NCI-H1092 (cell line): ENCODE measurements at regions not wholly inside any gene's neighbourhood (a gene's known extent, or its start where the extent isn't known, plus 50 kb on each side); places are given as distances from the start of the nearest gene placed in this dataset.

Experiments used
- DNase-seq: peaks from one replicate; lab custom pipeline; 2025; lab: John Stamatoyannopoulos, UW

DNA sequence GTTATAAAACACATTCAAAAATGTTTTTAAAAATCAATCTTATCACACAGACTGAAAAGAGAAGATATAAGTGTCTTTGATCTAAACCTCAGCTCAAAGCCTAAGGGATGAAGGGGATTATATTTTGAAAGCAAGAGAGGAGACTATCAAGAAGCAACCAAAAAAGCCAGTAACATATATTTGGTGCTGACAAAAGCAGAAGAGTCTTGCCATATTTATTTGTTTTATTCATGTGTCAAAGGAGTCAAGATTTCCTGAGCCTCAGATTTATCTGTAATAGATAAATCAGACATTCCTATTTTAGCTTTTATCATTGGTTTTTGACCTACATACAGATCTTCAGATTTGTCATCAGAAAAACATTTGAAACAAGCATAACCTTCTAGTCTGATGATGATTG, 798.6 kb upstream of the PCDH9 start:
- no peak for DNase-seq

DNA sequence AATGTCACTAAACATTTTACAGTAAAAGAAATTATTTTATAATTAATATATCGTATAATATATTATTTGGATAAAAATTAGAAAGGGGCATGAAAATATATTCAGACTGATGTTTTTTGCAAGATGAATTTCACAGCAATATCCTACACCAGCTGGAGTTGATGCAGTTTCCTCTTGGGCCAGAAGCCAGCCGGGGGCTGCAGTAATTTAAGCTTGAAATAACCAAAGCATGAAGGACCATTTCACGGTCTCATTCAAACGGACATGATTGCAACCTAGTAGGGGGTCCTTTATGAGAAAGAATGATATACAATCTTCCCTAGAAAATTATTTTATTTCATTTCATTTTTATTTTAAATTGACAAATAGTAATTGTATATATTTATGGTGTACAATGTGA, 797.2 kb upstream of the PCDH9 start:
- DNase-seq = peak; percentile 69

DNA sequence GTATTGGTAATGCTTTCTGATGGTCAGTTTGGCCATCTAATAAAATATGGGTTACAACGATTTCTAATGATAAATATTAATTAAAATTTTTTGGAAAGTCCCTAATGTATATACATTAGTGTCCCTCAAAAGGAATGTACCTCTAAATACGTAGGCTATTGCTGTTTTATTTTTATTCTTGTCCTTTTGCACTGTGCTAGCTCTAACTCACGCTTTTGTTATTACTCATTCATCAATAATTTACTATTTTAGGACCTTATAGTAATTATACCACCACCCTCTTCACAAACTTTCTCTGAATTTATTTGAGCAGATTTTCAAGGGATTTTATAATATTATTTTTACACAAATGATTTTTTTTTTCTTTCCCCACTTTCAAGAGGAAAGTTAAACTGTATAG, 795.9 kb upstream of the PCDH9 start:
- no peak for DNase-seq

DNA sequence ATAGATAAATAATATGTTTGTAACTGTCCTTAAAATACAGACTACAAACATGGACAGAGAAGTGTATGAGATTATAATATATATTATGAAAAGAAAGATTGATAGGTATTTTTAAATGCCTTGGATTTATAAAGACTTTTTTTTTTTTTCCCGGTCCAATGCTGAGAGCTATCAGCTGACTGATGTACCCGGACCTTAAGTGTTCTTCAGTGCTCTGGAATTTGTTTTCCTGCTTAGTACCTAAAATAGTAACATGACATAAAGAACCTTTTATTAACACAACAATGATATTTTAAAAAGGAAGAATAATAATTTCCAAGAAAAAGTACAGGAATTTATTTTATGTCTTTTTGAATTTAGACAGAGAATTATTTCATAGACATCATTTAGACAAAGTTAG, 795.5 kb upstream of the PCDH9 start:
- DNase-seq = no peak

DNA sequence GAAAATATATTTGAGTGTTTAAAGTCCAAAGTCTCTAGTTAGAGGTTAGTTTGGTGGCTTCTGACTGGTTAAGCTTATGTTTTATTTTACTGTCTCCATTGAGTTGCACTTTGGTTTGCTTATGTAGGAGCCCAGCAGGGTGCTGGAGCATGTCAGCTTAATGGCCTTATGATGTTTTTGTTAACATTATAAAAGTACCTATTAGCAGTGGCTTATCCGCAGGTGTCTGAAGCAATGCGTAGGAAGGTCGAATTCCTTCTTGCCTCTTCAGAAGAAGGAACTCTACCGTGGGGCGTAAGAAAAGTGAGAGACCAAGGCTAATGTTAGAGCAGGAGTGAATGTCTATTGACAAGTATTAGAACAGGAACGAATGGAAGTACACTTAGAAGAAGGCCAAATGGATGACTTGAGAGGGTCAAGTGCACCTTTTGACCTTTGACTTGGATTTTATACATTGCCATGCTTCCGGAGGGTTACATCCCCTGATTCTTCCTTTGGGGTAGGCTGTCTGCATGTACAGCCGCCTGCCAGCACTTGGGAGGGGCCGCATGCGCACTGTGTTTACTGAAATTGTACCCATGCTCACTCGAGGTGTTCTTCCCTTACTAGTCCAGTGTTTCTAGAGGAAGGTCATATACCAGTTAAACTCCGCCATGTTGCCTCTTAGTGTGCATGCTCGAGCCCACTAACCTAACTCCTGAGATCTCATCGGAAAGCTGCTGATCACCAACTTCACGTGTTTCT, 793.9 kb upstream of the PCDH9 start:
- DNase-seq = no peak

DNA sequence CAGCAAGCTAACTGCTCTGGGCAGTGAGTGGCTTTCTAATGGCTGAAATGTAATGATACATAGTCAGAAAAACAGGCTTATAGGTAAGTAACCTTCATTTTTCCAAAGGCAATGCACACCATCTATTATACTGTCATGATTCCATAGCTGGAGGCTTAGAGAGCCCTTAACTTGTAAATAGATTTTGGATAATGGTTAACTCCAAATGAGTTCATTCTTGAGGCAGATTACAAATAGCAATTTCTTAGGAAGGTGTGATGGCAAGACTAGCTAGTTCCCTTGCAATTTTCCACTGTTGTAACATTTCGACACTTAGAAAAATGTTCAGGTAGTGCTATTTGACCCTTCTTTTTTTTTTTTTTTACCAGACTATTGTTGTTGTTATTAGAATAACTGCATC, 789.8 kb upstream of the PCDH9 start:
- no peak for DNase-seq

DNA sequence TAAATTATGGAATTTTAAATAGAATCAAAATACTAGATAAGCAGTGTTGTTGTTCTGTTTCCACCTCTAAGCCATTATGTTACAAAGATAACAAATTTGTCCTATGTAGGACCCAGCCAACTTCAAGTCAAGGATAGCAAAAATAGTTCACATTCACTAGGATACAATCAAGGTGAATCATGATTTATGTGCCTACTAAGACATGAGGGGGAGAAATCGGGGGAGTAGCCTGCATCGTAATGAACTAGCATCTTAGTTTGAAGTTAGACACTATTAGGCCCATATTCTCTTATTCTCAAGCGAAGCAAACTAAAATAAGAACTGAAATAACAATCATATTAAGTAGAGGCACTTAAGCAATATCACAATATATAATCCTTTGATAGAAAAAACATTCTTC, 779.4 kb upstream of the PCDH9 start:
- no peak for DNase-seq

DNA sequence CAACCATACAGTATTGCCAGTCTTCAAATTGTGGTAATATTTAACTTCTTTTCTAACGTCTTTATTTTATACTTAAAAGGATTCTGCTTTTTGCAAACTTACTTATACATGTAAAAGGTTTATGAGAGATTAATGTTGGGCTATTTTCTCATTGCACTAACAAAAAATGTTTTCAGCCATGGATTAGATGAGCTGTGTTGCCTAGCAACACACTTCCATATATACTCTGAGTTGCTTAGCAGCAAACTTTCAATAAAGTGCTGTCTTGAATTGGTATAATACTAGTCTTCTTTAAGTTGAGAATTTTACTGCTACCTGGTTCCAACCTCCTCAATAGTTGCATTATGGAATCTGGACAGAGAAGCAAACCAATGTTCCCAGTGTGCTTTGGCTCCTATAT, 777.4 kb upstream of the PCDH9 start:
- DNase-seq = no peak

DNA sequence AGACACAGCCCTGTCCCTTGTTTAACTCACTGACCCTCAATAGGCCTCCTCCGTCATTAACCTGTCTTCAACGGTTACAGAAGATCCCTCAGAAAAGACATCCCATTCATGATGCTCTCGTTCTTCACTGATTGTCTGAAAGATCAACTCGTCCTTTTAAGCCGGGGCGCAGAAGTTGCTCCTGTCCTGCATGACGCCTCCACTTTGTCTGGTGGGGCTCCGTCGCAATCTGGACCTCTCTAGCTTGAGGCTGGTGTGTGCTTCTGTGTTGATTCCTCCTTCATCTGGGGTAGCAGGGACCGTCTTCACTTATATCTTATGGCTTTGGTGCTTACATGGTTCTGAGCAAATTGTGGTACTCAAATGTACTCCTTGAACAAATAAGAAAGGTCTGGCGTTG, 766.0 kb upstream of the PCDH9 start:
- no peak for DNase-seq

DNA sequence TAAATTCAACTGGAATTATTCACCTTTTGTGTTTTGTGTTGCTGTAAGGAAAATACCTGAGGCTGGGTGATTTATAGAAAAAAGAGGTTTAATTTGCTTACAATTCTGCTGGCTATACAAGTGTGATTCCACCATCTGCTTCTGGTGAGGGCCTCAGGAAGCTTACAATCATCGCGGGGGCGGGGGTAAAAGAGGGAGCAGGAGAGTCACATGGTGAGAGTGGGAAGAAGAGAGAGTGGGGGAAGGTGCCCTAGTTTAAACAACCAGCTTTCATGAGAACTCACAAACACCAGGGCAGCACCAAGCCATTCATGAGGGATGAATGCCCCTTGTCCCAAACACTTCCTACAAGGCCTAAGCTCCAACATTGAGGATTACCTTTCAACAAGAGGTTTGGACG, 760.7 kb upstream of the PCDH9 start:
- no peak for DNase-seq

DNA sequence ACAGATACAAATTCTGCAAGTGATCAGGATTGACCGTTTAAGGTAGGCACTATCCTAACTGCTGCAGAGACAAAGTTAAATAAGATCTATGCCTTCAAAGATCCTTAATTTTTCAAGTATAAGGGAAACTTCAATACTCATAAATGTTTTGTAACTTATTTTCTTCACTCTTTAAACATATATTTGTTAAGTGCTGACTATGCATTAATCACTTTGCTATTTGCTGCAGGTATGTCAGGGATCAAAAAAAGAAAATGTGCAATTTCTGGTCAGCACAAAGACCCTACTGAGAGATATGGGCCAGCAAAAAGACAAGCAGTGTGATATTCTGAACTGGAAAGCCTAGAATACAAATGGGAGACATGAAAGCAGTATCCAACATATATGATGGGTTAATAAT, 756.1 kb upstream of the PCDH9 start:
- no peak for DNase-seq

DNA sequence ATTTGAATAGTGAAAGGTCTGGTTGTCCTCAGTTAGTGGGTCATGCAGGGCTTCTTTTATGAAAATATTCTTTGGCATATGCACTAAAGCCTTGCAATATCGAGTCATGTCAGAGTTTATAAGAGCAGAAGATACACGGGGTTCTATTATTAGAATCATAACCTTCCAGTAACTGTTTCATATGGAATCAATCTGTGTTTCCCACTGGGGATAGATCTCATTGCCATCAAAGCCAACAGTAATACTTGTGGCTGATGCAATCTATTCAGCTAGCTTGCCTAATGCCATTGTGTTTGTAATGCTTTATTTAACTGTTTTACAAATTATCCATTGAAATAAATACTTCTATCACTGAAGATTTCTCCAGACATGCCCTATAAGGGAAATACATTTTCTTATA, 746.9 kb upstream of the PCDH9 start:
- DNase-seq = no peak

DNA sequence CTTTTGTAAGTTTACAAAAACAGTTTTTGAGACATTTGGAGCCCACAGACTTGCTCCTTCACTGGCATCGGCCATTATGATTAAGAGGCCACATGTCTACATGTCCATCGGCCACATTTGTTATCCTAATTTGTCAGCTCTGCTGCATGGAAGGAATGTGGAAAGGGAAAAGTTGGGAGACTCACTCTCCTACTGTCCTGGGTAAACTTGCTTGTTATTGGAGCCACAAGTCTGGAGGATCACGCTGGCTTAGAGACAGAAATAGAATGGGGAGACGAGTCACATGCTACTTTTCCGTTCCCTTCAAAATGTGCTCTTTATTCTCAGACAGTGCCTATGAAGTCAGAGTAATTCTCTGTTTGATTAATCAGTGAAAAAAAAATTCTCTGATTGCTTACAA, 741.2 kb upstream of the PCDH9 start:
- DNase-seq = no peak

DNA sequence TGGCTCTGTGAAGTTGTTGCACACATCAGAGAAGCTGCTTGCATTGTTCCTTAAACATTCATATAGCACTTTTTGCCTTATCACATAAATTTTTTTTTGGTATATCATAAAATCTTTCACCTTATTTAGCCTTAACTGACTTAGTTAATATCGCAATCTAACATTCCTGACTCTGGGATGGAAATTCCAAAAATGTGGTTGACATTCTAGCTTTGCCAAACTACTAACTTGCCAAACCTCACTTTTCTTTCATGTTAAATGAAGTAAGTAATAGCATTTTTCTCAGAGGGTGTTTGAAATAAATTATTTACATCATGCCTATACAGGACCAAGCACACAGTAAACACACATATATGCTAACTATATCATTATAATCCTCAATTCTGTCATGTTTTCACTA, 736.9 kb upstream of the PCDH9 start:
- no peak for DNase-seq

DNA sequence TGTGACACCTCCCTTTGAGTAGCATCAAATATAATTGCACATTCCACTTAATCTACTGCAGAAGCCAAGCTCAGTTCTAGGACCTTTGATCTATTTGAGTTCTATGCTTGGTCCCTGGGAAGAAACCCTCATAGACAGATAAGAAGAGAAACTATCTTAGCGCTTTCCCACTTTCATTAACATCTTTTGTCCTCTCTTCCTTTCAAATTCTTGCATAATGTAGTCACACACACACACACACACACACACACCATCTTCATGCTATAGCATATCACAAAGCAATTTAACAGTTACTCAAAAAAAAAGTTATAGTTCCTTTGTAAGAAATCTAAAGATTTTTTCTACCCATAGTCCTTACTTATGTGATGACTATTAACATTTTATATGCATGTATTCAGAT, 735.9 kb upstream of the PCDH9 start:
- DNase-seq = no peak

DNA sequence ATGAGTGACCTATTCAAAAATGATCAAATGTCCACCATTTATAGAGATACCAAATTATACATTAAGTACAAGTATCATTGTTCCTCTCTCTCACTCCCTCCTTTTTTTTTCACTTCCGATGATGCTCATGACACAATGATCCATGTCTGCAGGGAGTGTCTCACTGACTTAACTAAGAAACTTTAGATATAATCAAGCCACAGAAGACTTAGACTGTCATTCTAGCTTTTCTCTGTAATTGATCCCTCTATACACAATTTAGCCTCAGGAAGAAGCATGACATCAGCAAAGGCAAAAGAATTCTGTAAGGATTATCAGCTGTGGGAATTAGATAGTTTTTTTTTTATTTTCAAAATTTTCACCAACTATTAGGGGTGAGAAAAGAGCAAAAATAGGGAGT, 734.9 kb upstream of the PCDH9 start:
- no peak for DNase-seq

DNA sequence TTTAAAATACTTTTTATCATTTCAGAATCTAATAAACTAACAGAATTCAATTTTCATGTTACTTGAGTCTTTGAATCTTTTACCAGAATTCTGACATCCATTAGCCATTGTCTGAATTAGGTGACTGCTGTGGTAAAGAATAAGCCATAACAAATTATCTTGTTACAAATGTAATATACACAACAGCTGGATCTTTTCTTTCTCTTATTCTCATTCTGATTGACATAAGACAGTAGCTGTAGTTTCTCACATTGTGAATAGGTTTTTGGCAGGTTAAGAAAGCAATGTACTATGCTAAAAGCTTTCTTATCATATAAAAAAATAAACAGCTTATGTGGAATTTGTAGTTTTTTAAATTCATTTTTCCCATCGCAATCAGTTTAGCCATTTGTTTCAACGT, 734.0 kb upstream of the PCDH9 start:
- DNase-seq = no peak

DNA sequence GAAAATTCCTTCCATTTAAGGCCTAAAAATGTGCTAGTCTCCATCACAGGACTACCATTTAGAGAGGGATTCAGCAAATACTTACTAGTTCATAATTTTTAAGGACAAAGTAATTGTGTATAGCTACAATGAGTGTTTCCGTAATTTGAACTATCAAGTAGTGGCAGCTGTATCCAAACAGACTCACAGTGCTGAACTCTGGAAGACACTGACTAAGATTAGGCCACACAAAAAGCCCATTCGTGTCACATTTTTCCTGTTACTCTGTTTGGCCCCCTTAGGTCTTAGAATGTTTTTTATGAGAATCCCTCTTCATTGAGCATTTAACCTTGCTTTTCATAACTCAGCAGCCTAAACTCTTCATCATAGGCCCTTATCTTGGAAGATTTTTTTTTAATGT, 731.2 kb upstream of the PCDH9 start:
- DNase-seq = no peak

DNA sequence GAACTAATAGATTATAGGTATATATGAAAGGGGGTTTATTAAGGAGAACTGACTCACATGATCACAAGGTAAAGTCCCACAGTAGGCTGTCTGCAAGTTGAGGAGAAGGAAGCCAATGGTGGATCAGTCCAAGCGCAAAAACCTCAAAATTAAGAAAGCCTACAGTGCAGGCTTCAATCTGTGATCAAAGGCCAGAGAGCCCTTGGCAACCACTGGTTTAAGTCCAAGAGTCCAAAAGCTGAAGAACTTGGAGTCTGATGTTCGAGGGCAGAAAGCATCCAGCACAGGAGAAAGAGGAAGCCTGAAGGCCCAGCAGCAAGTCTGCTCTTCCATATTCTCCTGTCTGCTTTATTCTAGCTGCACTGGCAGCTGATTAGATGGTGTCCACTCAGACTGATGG, 721.3 kb upstream of the PCDH9 start:
- no peak for DNase-seq

DNA sequence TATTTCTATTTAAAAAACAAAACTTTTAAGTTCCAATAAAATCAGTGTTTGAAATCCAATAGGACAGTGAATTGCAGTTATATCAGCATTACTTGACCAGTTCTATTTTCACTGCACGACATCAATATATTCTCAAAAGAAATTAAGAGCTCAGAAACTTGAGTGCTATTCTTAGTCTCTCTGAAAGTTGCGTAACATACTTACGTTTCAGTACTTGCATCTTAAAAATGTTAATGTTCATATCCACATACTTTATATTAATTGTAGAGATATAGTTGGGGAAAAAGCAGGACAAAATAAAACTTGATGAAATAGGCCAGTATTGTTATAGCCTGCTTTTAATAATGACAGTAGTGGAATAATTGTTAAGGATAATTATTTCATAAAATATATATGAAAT, 720.5 kb upstream of the PCDH9 start:
- DNase-seq = no peak

DNA sequence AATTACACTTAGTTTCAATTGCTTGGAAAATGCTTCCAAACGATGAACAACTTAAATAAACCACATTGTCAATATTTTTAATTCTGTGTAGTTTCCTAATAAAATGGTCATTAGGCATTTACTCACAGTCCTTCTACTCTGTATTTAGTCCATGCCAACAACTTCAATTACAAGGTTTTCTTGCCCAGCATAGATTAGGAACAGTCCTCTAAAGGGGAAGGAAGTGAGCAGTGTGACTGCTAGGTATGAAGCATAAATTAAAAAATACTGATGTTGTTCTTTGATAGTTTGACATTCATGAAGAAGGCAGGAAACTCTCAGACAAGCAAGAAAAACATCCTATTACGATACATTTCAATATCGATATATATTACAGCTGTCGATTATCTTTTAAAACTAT, 716.0 kb upstream of the PCDH9 start:
- no peak for DNase-seq

DNA sequence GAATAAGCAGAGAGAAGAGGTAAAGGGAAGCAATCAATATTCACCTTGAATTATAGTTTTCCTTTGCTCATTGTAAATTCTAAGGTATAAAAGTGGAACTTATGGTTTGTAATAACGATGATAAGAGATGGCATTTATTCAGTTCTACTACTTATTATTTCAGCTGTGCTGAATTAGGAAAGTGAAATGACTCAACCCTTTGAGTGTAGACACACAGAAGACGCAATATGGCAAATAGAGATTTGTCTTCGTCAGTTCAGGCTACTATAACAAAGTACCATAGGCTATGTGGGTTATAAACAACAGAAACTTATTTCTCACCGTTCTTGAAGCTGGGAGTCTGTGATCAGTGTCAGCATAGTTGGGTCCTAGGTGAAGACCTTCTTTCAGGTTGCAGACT, 713.0 kb upstream of the PCDH9 start:
- DNase-seq = no peak

DNA sequence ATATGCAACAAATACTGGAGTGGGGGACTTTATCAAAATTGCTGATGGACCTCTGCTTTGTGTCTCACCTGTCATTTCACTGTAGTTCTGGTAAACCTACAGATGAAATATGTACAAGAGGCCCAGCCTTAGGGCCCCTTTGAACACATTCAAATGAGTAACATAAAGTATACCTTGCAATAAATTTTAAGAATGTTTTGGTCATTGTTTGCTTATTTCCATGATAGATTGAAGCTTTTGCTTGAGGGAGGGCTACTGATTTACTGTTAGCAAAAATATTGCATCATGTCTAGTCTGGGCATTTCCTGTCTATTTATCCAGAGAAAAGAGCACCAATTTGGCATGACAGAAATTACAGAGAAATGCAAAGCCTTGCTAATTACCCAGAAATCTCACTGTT, 705.5 kb upstream of the PCDH9 start:
- no peak for DNase-seq

DNA sequence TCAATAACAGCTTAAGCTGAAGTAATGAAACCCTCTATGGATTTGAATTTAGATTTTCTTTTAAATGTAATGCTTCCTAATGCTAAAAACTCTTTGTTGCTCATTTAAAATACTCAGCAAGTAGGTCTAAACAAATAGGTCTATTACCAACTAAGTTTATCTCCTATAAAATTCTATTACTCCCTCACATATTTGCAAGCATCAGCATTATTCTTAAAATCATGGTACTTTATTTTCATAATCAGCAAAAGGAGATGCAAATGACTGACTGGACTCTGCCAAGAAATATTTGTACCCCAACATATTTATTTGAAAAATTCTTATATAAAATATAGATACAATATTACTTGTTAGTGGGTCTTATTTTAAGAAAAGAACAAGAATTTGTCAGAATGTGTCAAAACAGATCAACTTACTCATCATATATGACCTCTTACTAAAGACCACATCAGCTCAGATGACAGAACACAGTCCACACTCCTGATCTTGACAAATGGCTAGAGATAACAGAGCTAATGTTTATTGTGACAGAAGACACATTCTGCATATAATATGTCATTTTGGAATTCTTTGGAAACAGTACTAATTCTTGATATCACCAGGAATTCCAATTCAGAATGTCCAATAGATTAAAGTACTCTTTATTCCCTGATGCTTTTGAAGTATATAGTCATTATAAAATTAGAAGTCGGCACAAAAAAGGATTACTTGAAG, 704.6 kb upstream of the PCDH9 start:
- DNase-seq = no peak
